ENCODE measurements at regions not wholly inside any gene's neighbourhood (a gene's known extent, or its start where the extent isn't known, plus 50 kb on each side); places are given as distances from the start of the nearest gene placed in this dataset.

DNA sequence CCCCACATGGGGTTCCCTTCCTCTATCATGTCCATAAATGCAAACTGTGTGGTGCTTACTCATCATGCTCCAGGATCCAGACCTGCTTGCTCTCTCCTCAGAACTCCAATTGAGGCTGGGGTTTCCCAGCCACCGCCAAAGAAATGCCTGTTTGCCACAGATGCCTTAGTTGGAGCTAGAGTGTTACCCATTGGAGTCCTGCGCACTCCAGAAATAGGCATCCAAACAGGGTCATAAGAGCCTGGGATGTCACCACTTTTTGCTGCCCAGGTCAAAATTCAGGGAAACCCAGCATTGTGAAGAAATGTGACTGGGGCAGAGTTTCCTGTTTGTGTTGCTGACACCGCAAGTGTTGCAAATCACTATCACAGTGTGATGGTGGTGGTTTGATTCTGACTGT lies 60.7 kb upstream of the SPDL1 start (continued):
- TF ChIP-seq ZNF747 (CRISPR knock-in tag; IDR thresholded peaks at IDR 0.05; ENCODE audit: borderline replicate concordance) (no peak), SMYD3 (CRISPR knock-in tag; IDR thresholded peaks at IDR 0.05) (no peak), ATRX (CRISPR knock-in tag; IDR thresholded peaks at IDR 0.05; ENCODE audit: borderline replicate concordance) (no peak), KAT8 (CRISPR knock-in tag; IDR thresholded peaks at IDR 0.05) (no peak)
- TF ChIP-seq, protein P1, sequence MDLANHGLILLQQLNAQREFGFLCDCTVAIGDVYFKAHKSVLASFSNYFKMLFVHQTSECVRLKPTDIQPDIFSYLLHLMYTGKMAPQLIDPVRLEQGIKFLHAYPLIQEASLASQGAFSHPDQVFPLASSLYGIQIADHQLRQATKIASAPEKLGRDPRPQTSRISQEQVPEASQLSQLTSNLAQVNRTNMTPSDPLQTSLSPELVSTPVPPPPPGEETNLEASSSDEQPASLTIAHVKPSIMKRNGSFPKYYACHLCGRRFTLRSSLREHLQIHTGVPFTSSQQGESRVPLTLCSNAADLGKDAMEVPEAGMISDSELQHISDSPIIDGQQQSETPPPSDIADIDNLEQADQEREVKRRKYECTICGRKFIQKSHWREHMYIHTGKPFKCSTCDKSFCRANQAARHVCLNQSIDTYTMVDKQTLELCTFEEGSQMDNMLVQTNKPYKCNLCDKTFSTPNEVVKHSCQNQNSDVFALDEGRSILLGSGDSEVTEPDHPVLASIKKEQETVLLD (CRISPR knock-in tag; IDR thresholded peaks at IDR 0.05; ENCODE audit: low read depth) = no peak

DNA sequence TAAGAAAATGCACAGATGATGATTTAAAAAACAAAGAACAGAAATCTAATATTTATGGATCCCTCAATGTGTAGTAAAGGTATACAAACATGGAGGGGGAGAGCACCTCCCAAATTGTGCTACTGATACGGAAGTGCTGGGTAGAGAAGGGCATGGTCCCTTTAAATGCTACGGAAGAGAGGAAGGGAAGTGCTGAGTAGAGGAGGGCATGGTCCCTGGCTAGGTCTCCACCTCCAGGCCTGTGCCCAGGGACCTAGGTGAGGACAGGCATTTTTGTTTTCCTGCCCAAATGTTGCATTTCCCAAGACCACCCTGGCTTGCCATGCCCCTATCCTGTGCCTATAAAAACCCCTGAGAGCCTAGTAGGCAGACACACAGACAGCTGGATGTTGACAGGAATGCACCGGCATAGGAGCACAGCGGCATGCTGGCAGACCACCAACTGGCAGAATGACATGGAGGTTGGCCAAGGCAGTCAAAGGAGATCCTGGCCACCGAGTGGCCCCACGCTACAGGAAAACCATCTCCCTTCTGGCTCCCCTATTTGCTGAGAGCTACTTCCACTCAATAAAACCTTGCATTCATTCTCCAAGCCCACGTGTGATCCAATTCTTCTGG lies 62.1 kb upstream of the SPDL1 start:
- FAIRE-seq (no peak), ATAC-seq (no peak), DNase-seq (ENCODE audit: low spot score) (no peak)
- Histone ChIP-seq H2AFZ (ENCODE audit: low read length) (no peak overlapping the region), H3K36me3 (replicated peaks in 1 of 2; ENCODE audit: control insufficient read depth in 1 of 2, insufficient read depth in 2 of 2, low read length in 2 of 2) (no peaks in the 10 kb centered on the region), H4K20me1 (ENCODE audit: insufficient read depth, low read length) (no peaks in the 10 kb centered on the region), H3K9me3 (ENCODE audit: low read length) (no peaks in the 10 kb centered on the region; the same call in 1 of the 2 replicates), H3K79me2 (ENCODE audit: insufficient read depth, low read length) (no peaks in the 10 kb centered on the region), H3K27ac (ENCODE audit: extremely low read length, insufficient read depth, low read length) (no peak overlapping the region), H3K4me3 (replicated peaks in 1 of 3; ENCODE audit: insufficient read depth in 1 of 3, low read depth in 2 of 3, low read length in 3 of 3) (no peak overlapping the region), H3K4me2 (ENCODE audit: low read depth, low read length) (no peak overlapping the region), H3K4me1 (ENCODE audit: insufficient read depth, low read length) (no peaks in the 10 kb centered on the region), H3K9ac (ENCODE audit: insufficient read depth, low read depth, low read length) (no peak overlapping the region), H3K27me3 (ENCODE audit: control insufficient read depth in 1 of 2, insufficient read depth in 2 of 2, low read length in 2 of 2) (no peaks in the 10 kb centered on the region)
- ChIA-PET POLR2A (no interaction called here), CTCF (ENCODE audit: low intra/inter-chr PET ratio, low total read pairs) (no interaction called here)
- BruUV-seq (replicated peaks) = no TSS peak
- intact Hi-C loops (cut with micrococcal nuclease; ENCODE audit: unreplicated experiment) = no loop called here
- in situ Hi-C loops (cut with HindIII; ENCODE audit: extremely low pct_ligation_motif_present, low pct_unique_long_range_greater_than_20kb) = no loop called here
- 16% methylated on average over 5 of the region's 7 CpGs for WGBS (ENCODE audit: low lambda C conversion rate)
- TF ChIP-seq MEIS1 (CRISPR knock-in tag; IDR thresholded peaks at IDR 0.05; ENCODE audit: borderline replicate concordance) (no peak), SMARCE1 (IDR thresholded peaks at IDR 0.05; ENCODE audit: borderline replicate concordance) (no peak), ZNF530 (CRISPR knock-in tag; IDR thresholded peaks at IDR 0.05; ENCODE audit: low read depth) (no peak), ATF7-NPFF (CRISPR knock-in tag; IDR thresholded peaks at IDR 0.05; ENCODE audit: low read depth) (no peak), SP5 (CRISPR knock-in tag; IDR thresholded peaks at IDR 0.05; ENCODE audit: borderline replicate concordance, low read depth) (no peak), DNMT1 (CRISPR knock-in tag; IDR thresholded peaks at IDR 0.05) (no peak), MXD4 (CRISPR knock-in tag; IDR thresholded peaks at IDR 0.05) (no peak), ZMYM3 (CRISPR knock-in tag; IDR thresholded peaks at IDR 0.05) (no peak), AHR (CRISPR knock-in tag; IDR thresholded peaks at IDR 0.05) (no peak), RARG (CRISPR knock-in tag; IDR thresholded peaks at IDR 0.05; ENCODE audit: low read depth) (no peak), ATAD3A (CRISPR knock-in tag; IDR thresholded peaks at IDR 0.05) (no peak)
- TF ChIP-seq, protein P2, sequence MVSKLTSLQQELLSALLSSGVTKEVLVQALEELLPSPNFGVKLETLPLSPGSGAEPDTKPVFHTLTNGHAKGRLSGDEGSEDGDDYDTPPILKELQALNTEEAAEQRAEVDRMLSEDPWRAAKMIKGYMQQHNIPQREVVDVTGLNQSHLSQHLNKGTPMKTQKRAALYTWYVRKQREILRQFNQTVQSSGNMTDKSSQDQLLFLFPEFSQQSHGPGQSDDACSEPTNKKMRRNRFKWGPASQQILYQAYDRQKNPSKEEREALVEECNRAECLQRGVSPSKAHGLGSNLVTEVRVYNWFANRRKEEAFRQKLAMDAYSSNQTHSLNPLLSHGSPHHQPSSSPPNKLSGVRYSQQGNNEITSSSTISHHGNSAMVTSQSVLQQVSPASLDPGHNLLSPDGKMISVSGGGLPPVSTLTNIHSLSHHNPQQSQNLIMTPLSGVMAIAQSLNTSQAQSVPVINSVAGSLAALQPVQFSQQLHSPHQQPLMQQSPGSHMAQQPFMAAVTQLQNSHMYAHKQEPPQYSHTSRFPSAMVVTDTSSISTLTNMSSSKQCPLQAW (CRISPR knock-in tag; IDR thresholded peaks at IDR 0.05) = no peak
- TF ChIP-seq, protein P3, sequence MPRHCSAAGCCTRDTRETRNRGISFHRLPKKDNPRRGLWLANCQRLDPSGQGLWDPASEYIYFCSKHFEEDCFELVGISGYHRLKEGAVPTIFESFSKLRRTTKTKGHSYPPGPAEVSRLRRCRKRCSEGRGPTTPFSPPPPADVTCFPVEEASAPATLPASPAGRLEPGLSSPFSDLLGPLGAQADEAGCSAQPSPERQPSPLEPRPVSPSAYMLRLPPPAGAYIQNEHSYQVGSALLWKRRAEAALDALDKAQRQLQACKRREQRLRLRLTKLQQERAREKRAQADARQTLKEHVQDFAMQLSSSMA (CRISPR knock-in tag; IDR thresholded peaks at IDR 0.05) = no peak
- TF ChIP-seq, protein P4, sequence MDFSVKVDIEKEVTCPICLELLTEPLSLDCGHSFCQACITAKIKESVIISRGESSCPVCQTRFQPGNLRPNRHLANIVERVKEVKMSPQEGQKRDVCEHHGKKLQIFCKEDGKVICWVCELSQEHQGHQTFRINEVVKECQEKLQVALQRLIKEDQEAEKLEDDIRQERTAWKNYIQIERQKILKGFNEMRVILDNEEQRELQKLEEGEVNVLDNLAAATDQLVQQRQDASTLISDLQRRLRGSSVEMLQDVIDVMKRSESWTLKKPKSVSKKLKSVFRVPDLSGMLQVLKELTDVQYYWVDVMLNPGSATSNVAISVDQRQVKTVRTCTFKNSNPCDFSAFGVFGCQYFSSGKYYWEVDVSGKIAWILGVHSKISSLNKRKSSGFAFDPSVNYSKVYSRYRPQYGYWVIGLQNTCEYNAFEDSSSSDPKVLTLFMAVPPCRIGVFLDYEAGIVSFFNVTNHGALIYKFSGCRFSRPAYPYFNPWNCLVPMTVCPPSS (IDR thresholded peaks at IDR 0.05) = no peak

Data from HepG2 (cell line).